HG03064 (cell line): ENCODE measurements at regions not wholly inside any gene's neighbourhood (a gene's known extent, or its start where the extent isn't known, plus 50 kb on each side); places are given as distances from the start of the nearest gene placed in this dataset.
"Not testable (repeated sequence)": the region's sequence is repeated elsewhere in the genome, so short reads cannot be mapped to it uniquely, and the experiment has no call there.

Experiments used
- ATAC-seq: cut with Tn5 transposase; IDR thresholded peaks from one replicate; pipeline ENCODE4 v1.9.1; 2021; ENCODE audit warnings: low read depth; ENCODE audit not compliant: unreplicated experiment

GRCh38 chr5:100401149-100401548 lies 134.0 kb upstream of the FAM174A start:
- ATAC-seq: no peak

GRCh38 chr5:100398815-100399214 lies 136.4 kb upstream of the FAM174A start:
- ATAC-seq: not testable (repeated sequence)

GRCh38 chr5:100379254-100379858 lies 155.8 kb upstream of the FAM174A start:
- not testable (repeated sequence) for ATAC-seq

GRCh38 chr5:100364757-100365478 lies 170.3 kb upstream of the FAM174A start:
- ATAC-seq: not testable (repeated sequence)

- not testable (repeated sequence) for ATAC-seq
Observed at GRCh38 chr5:100364343-100364742, 170.8 kb upstream of the FAM174A start.

- ATAC-seq: not testable (repeated sequence)
Observed at GRCh38 chr5:100359998-100360397, 175.2 kb upstream of the FAM174A start.

GRCh38 chr5:100346269-100346668 lies 188.9 kb upstream of the FAM174A start:
- ATAC-seq: not testable (repeated sequence)

- not testable (repeated sequence) for ATAC-seq
Observed at GRCh38 chr5:100341485-100341884, 193.7 kb upstream of the FAM174A start.

GRCh38 chr5:100322483-100322882 lies 212.7 kb upstream of the FAM174A start:
- ATAC-seq: no peak

- ATAC-seq: no peak
Observed at GRCh38 chr5:100319885-100320284, 215.3 kb upstream of the FAM174A start.

- ATAC-seq: no peak
Observed at GRCh38 chr5:100313657-100314056, 221.5 kb upstream of the FAM174A start.

GRCh38 chr5:100311806-100312205 lies 223.4 kb upstream of the FAM174A start:
- no peak for ATAC-seq

- ATAC-seq: no peak
Observed at GRCh38 chr5:100306000-100306399, 229.2 kb upstream of the FAM174A start.

GRCh38 chr5:100303216-100303615 lies 232.0 kb upstream of the FAM174A start:
- ATAC-seq: no peak

- no peak for ATAC-seq
Observed at GRCh38 chr5:100299261-100299660, 235.9 kb upstream of the FAM174A start.

- no peak for ATAC-seq
Observed at GRCh38 chr5:100276071-100276470, 259.1 kb upstream of the FAM174A start.

- ATAC-seq: no peak
Observed at GRCh38 chr5:100275631-100276030, 259.5 kb upstream of the FAM174A start.

- ATAC-seq: no peak
Observed at GRCh38 chr5:100273846-100274580, 261.2 kb upstream of the FAM174A start.

- ATAC-seq: no peak
Observed at GRCh38 chr5:100270023-100270771, 265.0 kb upstream of the FAM174A start.

GRCh38 chr5:100260968-100261367 lies 274.2 kb upstream of the FAM174A start:
- ATAC-seq: no peak

GRCh38 chr5:100252944-100253343 lies 282.2 kb upstream of the FAM174A start:
- no peak for ATAC-seq
